Stomach smooth muscle (tissue), 2 donors: ENCODE measurements at regions not wholly inside any gene's neighbourhood (a gene's known extent, or its start where the extent isn't known, plus 50 kb on each side); places are given as distances from the start of the nearest gene placed in this dataset.
"Not testable (repeated sequence)": the region's sequence is repeated elsewhere in the genome, so short reads cannot be mapped to it uniquely, and the experiment has no call there.

Experiments
- H3K27ac ChIP-seq: one replicate; pipeline ENCODE4 v1.7.0; 2013; ENCODE audit warnings: mild to moderate bottlenecking, low read length, inconsistent platforms
- H3K27me3 ChIP-seq, 2 donors: one replicate each; pipeline ENCODE4 v1.7.0; 2013; ENCODE audit warnings: low read length in 2 of 2; ENCODE audit not compliant: insufficient read depth in 2 of 2, control insufficient read depth in 1 of 2
- H3K36me3 ChIP-seq, 2 donors: one replicate each; pipeline ENCODE4 v1.7.0; 2013; ENCODE audit warnings: low read length in 2 of 2; ENCODE audit not compliant: control insufficient read depth in 2 of 2, insufficient read depth in 2 of 2
- H3K4me1 ChIP-seq: one replicate; pipeline ENCODE4 v1.7.0; 2013; ENCODE audit warnings: low read length; ENCODE audit not compliant: control insufficient read depth, insufficient read depth
- H3K4me3 ChIP-seq, 2 donors: one replicate each; pipeline ENCODE4 v1.7.0; 2013; ENCODE audit warnings: low read length in 2 of 2
- H3K9ac ChIP-seq, 2 donors: one replicate each; pipeline ENCODE4 v1.7.0; 2013; ENCODE audit warnings: low read length in 2 of 2, mild to moderate bottlenecking in 1 of 2
- H3K9me3 ChIP-seq, 2 donors: one replicate each; pipeline ENCODE4 v1.7.0; 2013; ENCODE audit warnings: low read length in 2 of 2; ENCODE audit not compliant: control insufficient read depth in 2 of 2
- donor health status: healthy.
- donor health status: Pancreatic carcinoma.

DNA sequence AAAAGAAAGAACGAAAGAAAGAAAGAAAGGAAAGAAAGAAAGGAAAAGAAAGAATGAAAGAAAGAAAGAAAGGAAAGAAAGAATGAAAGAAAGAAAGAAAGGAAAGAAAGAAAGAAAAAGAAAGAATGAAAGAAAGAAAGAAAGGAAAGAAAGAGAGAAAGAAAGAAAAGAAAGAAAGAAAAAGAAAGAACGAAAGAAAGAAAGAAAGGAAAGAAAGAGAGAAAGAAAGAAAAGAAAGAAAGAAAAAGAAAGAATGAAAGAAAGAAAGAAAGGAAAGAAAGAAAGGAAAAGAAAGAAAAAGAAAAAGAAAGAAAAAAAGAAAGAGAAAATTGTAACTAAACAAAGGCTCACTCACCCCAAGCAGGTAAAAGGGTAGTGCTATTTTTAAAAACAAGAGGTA, 160.7 kb upstream of the TRPM3 start:
- not testable (repeated sequence) for H3K27me3 ChIP-seq, H3K4me3 ChIP-seq, H3K9me3 ChIP-seq, H3K9ac ChIP-seq, H3K4me1 ChIP-seq, H3K36me3 ChIP-seq, H3K27ac ChIP-seq

DNA sequence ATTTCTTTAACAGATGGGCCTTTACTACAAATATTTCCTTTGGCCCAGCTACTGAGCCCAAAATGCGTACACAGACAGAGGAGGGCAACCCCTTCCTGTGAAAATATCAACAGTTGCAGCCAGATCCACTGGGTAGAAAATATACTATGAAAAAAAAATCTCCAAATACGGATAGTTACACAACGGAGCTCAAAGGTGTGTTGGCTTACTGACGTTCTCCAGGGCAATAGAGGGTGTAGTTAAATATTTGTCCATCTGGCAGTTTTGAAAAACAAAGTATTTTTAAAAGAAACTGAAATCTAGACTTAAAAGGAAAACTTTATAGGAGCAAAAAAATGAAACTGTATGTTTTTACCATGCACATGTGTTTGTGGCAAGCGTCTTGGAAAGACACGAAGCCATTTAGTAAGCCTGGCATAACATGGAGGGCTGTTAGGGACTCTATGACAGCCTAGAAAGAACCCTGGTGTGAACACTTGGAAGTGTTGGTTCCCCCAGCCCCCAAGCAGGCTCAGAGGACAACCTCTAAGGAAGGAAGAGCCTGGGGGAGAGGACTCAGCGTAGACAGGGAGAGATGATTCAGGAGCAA, 157.8 kb upstream of the TRPM3 start:
- Histone ChIP-seq H3K36me3 (no peaks in the 10 kb centered on the region), H3K4me1 (no peaks in the 10 kb centered on the region), H3K9ac (no peak overlapping the region), H3K27me3 (no peaks in the 10 kb centered on the region), H3K4me3 (no peak overlapping the region), H3K27ac (no peak overlapping the region), H3K9me3 (no peaks in the 10 kb centered on the region)

DNA sequence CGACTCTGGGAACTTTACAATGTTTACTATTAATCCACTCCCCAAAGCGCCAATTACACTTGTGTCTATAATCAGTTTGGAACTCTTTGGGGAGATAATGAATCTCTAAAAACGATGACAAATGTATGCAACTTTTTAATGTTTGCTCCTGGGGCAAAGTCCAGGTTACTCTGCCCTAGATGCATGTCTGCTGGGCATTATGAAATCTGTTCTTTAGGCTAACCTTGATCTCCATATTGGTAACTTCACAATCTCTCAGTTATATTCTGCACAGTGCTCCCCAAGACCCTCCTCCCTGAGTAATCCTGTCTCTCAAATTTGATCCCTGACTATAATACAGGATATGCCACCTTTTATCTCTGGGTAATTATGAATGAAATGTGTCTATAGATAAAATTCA, 152.2 kb upstream of the TRPM3 start:
- H3K9me3 ChIP-seq: no peaks in the 10 kb centered on the region
- no peaks in the 10 kb centered on the region for H3K36me3 ChIP-seq
- H3K27ac ChIP-seq: no peak overlapping the region
- no peaks in the 10 kb centered on the region for H3K4me1 ChIP-seq
- H3K27me3 ChIP-seq: no peaks in the 10 kb centered on the region
- no peak overlapping the region for H3K4me3 ChIP-seq
- no peak overlapping the region for H3K9ac ChIP-seq

DNA sequence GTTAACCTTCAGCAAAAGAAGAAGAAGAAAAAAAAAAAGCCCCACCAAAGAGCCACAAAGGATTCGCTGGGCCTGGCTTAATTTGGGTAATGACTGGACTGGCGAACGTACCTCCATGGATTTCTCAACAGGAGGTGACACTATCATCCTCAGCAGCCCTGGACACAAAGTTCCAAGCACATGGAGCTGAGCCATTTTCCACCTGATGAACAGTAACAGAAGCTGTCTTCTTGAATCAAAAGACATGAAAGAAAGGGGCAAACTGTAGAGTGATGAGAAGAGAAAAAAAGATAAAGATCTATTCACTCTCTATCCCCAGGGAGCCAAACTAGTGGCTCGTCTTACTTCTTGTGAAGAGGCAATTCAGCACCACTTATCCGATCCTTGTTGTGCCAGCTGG, 150.2 kb upstream of the TRPM3 start:
- Histone ChIP-seq H3K4me3 (no peak overlapping the region), H3K36me3 (no peaks in the 10 kb centered on the region), H3K27ac (no peak overlapping the region), H3K9ac (no peak overlapping the region), H3K9me3 (no peaks in the 10 kb centered on the region), H3K27me3 (no peaks in the 10 kb centered on the region), H3K4me1 (no peaks in the 10 kb centered on the region)

DNA sequence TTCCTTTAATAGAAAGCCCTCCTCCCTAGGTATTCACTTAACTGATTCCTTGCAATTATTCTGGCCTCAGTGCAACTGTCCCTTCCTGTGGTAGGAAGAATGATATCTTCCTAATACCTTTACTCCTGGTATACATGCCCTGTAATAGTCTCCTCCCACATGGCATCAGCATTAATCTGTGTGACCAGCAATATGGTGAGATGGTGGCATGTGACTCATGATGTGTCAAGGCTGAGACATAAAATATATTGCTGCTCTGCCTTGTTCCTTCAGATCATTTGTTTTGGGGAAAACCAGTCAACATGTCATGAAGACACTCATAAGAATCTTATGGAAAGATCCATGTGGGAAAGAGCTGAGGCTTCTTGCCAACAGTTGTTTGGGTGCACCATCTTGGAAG, 149.1 kb upstream of the TRPM3 start:
- Histone ChIP-seq H3K4me3 (no peak overlapping the region), H3K27me3 (no peaks in the 10 kb centered on the region), H3K27ac (no peak overlapping the region), H3K9ac (no peak overlapping the region), H3K36me3 (no peaks in the 10 kb centered on the region), H3K9me3 (no peaks in the 10 kb centered on the region), H3K4me1 (no peaks in the 10 kb centered on the region)

DNA sequence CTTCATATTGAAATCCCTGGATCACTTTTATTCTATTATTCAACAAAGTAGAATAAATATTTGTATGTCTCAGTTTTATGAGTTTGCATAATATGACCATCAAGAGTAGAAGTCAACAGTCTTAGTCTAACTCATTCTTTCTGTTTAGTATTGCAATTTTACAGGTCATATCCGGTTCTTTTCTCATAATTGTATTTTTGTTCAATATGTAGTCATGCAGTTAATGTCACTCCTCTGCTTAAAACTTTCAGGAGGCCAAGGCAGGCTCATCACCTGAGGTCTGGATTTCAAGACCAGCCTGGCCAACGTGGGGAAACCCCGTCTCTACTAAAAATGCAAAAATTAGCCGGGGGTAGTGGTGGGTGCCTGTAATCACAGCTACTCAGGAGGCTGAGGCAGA, 148.4 kb upstream of the TRPM3 start:
- H3K9me3 ChIP-seq: no peaks in the 10 kb centered on the region
- H3K4me1 ChIP-seq: no peaks in the 10 kb centered on the region
- no peaks in the 10 kb centered on the region for H3K36me3 ChIP-seq
- no peaks in the 10 kb centered on the region for H3K27me3 ChIP-seq
- H3K9ac ChIP-seq: no peak overlapping the region
- no peak overlapping the region for H3K27ac ChIP-seq
- no peak overlapping the region for H3K4me3 ChIP-seq

DNA sequence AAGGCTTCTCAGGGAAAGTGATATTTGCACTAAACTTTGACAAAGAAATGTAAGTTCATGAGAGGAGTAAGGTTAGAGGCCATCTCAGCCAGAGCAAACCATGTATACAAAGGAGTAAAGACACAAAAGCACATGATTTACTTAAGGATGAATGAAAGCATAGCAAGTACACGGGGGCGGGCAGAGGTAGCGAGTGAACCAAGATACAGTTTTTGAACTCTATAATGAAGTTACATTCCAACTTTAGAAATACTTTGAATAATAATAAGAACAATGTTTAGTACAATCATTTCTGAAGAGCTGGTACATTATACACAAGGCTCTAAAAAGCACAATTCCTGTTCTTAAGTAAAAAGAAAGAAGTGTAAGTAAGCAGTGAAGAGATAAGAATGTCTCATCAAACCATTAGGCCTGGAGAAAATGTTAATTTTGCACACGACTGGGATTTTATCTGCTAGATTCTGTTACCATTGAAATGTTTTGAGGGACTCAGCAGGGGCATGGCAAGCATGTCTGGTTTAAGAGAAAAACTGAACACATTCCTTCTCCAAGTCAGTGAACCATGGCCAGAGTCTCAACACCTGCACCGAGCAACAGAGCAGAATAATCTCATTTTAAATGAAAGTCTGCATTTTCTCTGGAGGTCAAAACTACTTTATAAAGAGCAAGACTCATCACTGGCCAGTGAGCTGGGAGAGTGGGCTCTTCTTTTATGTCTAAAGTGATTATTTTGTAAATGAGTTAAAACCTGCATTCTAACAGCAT, 147.6 kb upstream of the TRPM3 start:
- H3K9ac ChIP-seq: no peak overlapping the region
- no peaks in the 10 kb centered on the region for H3K27me3 ChIP-seq
- H3K36me3 ChIP-seq: no peaks in the 10 kb centered on the region
- no peaks in the 10 kb centered on the region for H3K4me1 ChIP-seq
- no peaks in the 10 kb centered on the region for H3K9me3 ChIP-seq
- H3K4me3 ChIP-seq: no peak overlapping the region
- H3K27ac ChIP-seq: no peak overlapping the region

DNA sequence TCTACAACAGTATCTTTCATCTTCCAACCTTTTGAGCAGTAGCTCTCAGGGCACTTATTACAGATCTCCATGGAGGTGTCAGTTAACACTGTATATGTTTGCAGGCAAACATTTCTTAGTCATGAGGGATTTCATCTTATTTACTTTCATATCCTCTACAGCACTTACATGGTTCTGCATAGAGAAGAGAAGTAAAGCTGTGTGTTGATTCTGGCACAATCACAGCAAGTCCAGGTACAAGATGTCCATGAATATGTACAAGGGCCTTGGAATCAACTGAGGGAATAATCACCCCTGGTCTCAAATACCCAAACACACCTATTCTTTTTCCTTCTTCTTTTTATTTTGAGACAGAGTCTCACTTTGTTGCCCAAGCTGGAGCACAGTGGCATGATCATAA, 142.0 kb upstream of the TRPM3 start:
- Histone ChIP-seq H3K36me3 (no peaks in the 10 kb centered on the region), H3K9me3 (no peaks in the 10 kb centered on the region), H3K27me3 (no peaks in the 10 kb centered on the region), H3K4me3 (no peak overlapping the region), H3K4me1 (no peaks in the 10 kb centered on the region), H3K27ac (no peak overlapping the region), H3K9ac (no peak overlapping the region)

DNA sequence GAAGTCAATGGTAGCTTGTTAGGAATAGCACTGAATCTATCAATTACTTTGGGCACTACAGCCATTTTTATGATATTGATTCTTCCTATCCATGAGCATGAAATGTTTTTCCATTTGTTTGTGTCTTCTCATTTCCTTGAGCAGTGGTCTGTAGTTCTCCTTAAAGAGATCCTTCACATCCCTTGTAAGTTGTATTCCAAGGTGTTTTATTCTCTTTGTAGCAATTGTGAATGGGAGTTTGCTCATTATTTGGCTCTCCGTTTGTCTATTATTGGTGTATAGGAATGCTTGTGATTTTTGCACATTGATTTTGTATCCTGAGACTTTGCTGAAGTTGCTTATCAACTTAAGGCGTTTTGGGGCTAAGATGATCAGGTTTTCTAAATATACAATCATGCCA, 139.0 kb upstream of the TRPM3 start:
- H3K4me1 ChIP-seq, H3K27ac ChIP-seq, H3K4me3 ChIP-seq, H3K36me3 ChIP-seq, H3K9ac ChIP-seq, H3K27me3 ChIP-seq, H3K9me3 ChIP-seq: not testable (repeated sequence)

DNA sequence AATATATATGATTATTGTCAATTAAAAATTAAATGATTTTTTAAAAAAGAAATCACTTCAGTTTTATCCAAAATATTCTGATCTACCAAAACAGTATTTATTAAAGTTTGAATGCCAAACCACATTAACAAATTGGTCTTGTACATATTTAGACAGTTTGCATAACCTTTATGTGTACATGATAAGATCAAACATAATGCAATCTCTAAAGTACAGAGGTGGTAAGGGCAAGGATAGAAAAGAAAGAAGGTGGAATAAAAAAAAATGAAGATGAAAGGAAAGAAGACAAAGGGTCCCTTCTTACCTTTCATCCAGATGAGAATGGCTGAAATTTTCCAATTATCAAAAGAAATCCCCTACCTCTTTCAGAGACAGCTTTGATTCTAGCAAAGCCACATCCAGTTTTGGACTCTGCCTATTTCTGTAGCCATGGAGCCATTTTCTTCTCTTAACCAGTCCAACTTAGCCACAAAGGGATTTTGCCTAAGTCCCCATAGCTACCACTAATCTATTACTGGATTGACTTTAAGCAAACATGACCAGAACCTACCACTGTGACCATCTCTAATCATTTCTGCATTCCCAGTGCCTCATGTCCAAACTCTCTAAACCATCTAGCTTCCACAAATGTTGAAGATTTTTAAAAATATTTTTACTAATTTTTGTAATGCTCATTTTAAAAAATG, 133.3 kb upstream of the TRPM3 start:
- H3K4me1 ChIP-seq: no peaks in the 10 kb centered on the region

DNA sequence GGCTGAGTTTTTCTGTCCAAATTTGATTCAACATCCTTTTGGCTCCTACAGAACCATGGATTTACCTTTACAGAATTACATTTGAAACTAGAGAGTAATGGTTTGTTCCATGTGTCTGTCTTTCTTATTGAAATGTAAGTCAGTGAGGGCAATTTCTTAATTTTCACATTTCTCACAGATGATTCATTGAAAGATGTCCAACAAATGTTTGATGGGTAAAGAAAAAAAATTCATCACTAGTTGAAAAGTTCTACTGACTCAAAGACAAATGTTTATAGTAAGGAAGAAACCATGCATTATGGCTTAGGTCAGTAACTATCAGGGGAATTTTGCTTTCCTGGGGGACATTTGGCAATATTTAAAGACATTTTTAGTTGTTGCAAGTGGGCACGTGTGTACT, 131.6 kb upstream of the TRPM3 start:
- Histone ChIP-seq H3K9ac (no peak overlapping the region), H3K36me3 (no peaks in the 10 kb centered on the region), H3K27me3 (no peaks in the 10 kb centered on the region), H3K4me1 (no peaks in the 10 kb centered on the region), H3K9me3 (no peaks in the 10 kb centered on the region), H3K27ac (no peak overlapping the region), H3K4me3 (no peak overlapping the region)

More for the DNA sequence above, 133.3 kb upstream of the TRPM3 start:
- no peak overlapping the region for H3K9ac ChIP-seq
- no peak overlapping the region for H3K27ac ChIP-seq
- no peaks in the 10 kb centered on the region for H3K36me3 ChIP-seq
- H3K4me3 ChIP-seq: no peak overlapping the region
- H3K9me3 ChIP-seq: no peaks in the 10 kb centered on the region
- H3K27me3 ChIP-seq: no peaks in the 10 kb centered on the region
